ENCODE measurements at regions not wholly inside any gene's neighbourhood (a gene's known extent, or its start where the extent isn't known, plus 50 kb on each side); places are given as distances from the start of the nearest gene placed in this dataset.

GRCh38 chr1:81660286-81660685, 140.4 kb upstream of the ADGRL2 start:
- H3K4me2 ChIP-seq (replicated peaks; ENCODE audit: extremely low read depth, low read length, poor library complexity, severe bottlenecking), result no peak overlapping the region
- Mint-ChIP-seq H3K9me3 (peaks cover 0 to 11% (median 7%) of the 10 kb centered on the region in 7 donors), H3K27me3 (ENCODE audit: low read depth in 3 of 3) (peaks cover 0 to 7% (median 0%) of the 10 kb centered on the region in 3 donors), H3K36me3 (no peaks in the 10 kb centered on the region), H3K4me3 (no peak overlapping the region), H3K27ac (no peak overlapping the region), H3K4me1 (no peaks in the 10 kb centered on the region)
- no peak overlapping the region for H3K27ac ChIP-seq (ENCODE audit: low read depth in 1 of 2, low read length in 2 of 2)
- intact Hi-C loops (cut with micrococcal nuclease), result no loop called here
- H3K4me1 ChIP-seq (ENCODE audit: control insufficient read depth in 1 of 2, insufficient read depth in 2 of 2, low read length in 2 of 2), result no peaks in the 10 kb centered on the region
- H3K79me2 ChIP-seq (ENCODE audit: insufficient read depth, low read length), result no peaks in the 10 kb centered on the region
- H4K20me1 ChIP-seq (ENCODE audit: insufficient read depth, low read length), result no peaks in the 10 kb centered on the region
- H3K9ac ChIP-seq (ENCODE audit: insufficient read depth, low read length, poor library complexity, severe bottlenecking), result no peak overlapping the region
- H3K4me3 ChIP-seq (replicated peaks in 1 of 3; ENCODE audit: low read depth in 2 of 3, low read length in 3 of 3), result no peak overlapping the region
- H2AFZ ChIP-seq (ENCODE audit: insufficient read depth, low read depth, low read length, poor library complexity, severe bottlenecking), result no peak overlapping the region
- no peak for DNase-seq
- H3K27me3 ChIP-seq (ENCODE audit: control insufficient read depth in 2 of 2, insufficient read depth in 2 of 2, low read length in 2 of 2), result no peaks in the 10 kb centered on the region
- H3K9me3 ChIP-seq (replicated peaks in 1 of 2; ENCODE audit: control insufficient read depth in 1 of 2, insufficient read depth in 1 of 2, low read length in 2 of 2), result no peaks in the 10 kb centered on the region
- H3K36me3 ChIP-seq (replicated peaks in 1 of 2; ENCODE audit: control insufficient read depth in 1 of 2, insufficient read depth in 2 of 2, low read length in 2 of 2), result no peaks in the 10 kb centered on the region
- no peak for TF ChIP-seq CTCF (IDR thresholded peaks at IDR 0.05)

GRCh38 chr1:81654657-81655056, 146.1 kb upstream of the ADGRL2 start:
- peaks cover 0 to 9% (median 0%) of the 10 kb centered on the region in 3 donors for H3K27me3 Mint-ChIP-seq (ENCODE audit: low read depth in 3 of 3)
- DNase-seq, result no peak
- Histone ChIP-seq H4K20me1 (ENCODE audit: insufficient read depth, low read length) (no peaks in the 10 kb centered on the region), H3K36me3 (replicated peaks in 1 of 2; ENCODE audit: control insufficient read depth in 1 of 2, insufficient read depth in 2 of 2, low read length in 2 of 2) (no peaks in the 10 kb centered on the region), H3K4me1 (ENCODE audit: control insufficient read depth in 1 of 2, insufficient read depth in 2 of 2, low read length in 2 of 2) (no peaks in the 10 kb centered on the region), H2AFZ (ENCODE audit: insufficient read depth, low read depth, low read length, poor library complexity, severe bottlenecking) (no peak overlapping the region), H3K27me3 (ENCODE audit: control insufficient read depth in 2 of 2, insufficient read depth in 2 of 2, low read length in 2 of 2) (no peaks in the 10 kb centered on the region), H3K4me2 (replicated peaks; ENCODE audit: extremely low read depth, low read length, poor library complexity, severe bottlenecking) (no peak overlapping the region), H3K9ac (ENCODE audit: insufficient read depth, low read length, poor library complexity, severe bottlenecking) (no peak overlapping the region), H3K9me3 (replicated peaks in 1 of 2; ENCODE audit: control insufficient read depth in 1 of 2, insufficient read depth in 1 of 2, low read length in 2 of 2) (peaks cover 4 to 5% of the 10 kb centered on the region in 2 donors), H3K4me3 (replicated peaks in 1 of 3; ENCODE audit: low read depth in 2 of 3, low read length in 3 of 3) (no peak overlapping the region), H3K79me2 (ENCODE audit: insufficient read depth, low read length) (no peaks in the 10 kb centered on the region), H3K27ac (ENCODE audit: low read depth in 1 of 2, low read length in 2 of 2) (no peak overlapping the region)
- H3K4me1 Mint-ChIP-seq, result no peaks in the 10 kb centered on the region
- no peaks in the 10 kb centered on the region for H3K36me3 Mint-ChIP-seq
- 80% methylated on average over 1 of the region's 3 CpGs for WGBS (ENCODE audit: insufficient coverage)
- H3K4me3 Mint-ChIP-seq, result no peak overlapping the region
- intact Hi-C loops (cut with micrococcal nuclease), result no loop called here
- no peak overlapping the region for H3K27ac Mint-ChIP-seq
- H3K9me3 Mint-ChIP-seq, result peaks cover 4 to 12% (median 9%) of the 10 kb centered on the region in 7 donors
- no peak for TF ChIP-seq CTCF (IDR thresholded peaks at IDR 0.05)
